GM12878 (cell line): ENCODE measurements at regions not wholly inside any gene's neighbourhood (a gene's known extent, or its start where the extent isn't known, plus 50 kb on each side); places are given as distances from the start of the nearest gene placed in this dataset.

Experiments used
- ATAC-seq: fragments of 200-7000 bp; cut with Tn5 transposase; 3 replicates; pipeline ENCODE4 v1.9.1; 2020; ENCODE audit warnings: mild to moderate bottlenecking, moderate library complexity
- BruUV-seq: library from RNA; stranded (reverse); fragments of 400-500 nt; replicated peaks from 2 replicates; lab custom pipeline; 2021; lab: Mats Ljungman, UMichigan
- CTCF ChIA-PET: fragments of 300-600 bp; sonication (Branson Sonifier 250); formaldehyde crosslinking; extraction: SDS; loops from one replicate; lab custom pipeline; 2021; ENCODE audit warnings: inconsistent platforms; lab: Yijun Ruan, JAX
- POLR2A ChIA-PET: fragments of 350-600 bp; formaldehyde crosslinking; extraction: SDS; loops from one replicate; lab custom pipeline; 2021; ENCODE audit warnings: inconsistent platforms; lab: Charles Lee
- RAD21 ChIA-PET: fragments of 300-600 bp; sonication (Branson Sonifier 250); formaldehyde crosslinking; loops from one replicate; lab custom pipeline; 2023; ENCODE audit warnings: antibody characterized with exemption; ENCODE audit not compliant: unreplicated experiment; lab: Charles Lee
- SMC1A ChIA-PET: fragments of 300-600 bp; sonication (Branson Sonifier 250); formaldehyde crosslinking; loops from one replicate; lab custom pipeline; 2023; ENCODE audit not compliant: unreplicated experiment, uncharacterized antibody; lab: Charles Lee
- DNase-seq: peaks from one replicate; pipeline ENCODE4 v3.0.0-alpha.2; 2011; ENCODE audit warnings: low read depth, low spot score
- FAIRE-seq: peaks from 3 replicates; lab custom pipeline; 2011; peaks lifted over from hg19 to GRCh38; lab: Jason Lieb, UNC
- H2AFZ ChIP-seq: 2 replicates; pipeline ENCODE4 v1.6.0; 2011; ENCODE audit warnings: low read depth, low read length, control low read depth; ENCODE audit not compliant: control insufficient read depth
- H3K27ac ChIP-seq: 2 replicates; pipeline ENCODE4 v1.5.1; 2011; ENCODE audit warnings: control low read depth; ENCODE audit not compliant: control insufficient read depth, insufficient read depth
- H3K27me3 ChIP-seq, 2 experiments: replicated peaks in 1 of 2; 2 replicates each; pipeline versions ENCODE4 v1.6.0 to v1.6.1; 2011; ENCODE audit warnings: low read length in 1 of 2; ENCODE audit not compliant: control insufficient read depth in 2 of 2, insufficient read depth in 2 of 2
- H3K36me3 ChIP-seq, 2 experiments: 2 replicates each; pipeline ENCODE4 v1.5.1; 2011; ENCODE audit warnings: low read length in 1 of 2; ENCODE audit not compliant: control insufficient read depth in 2 of 2, insufficient read depth in 2 of 2
- H3K4me1 ChIP-seq: 2 replicates; pipeline ENCODE4 v1.6.1; 2011; ENCODE audit warnings: mild to moderate bottlenecking, low read length, moderate library complexity, mixed read lengths; ENCODE audit not compliant: control insufficient read depth, insufficient read depth
- H3K4me2 ChIP-seq: 2 replicates; pipeline ENCODE4 v1.6.0; 2011; ENCODE audit warnings: control low read depth; ENCODE audit not compliant: control insufficient read depth, insufficient read depth
- H3K4me3 ChIP-seq: fragments of 200-600 bp; sonication (generic); 2 replicates; pipeline ENCODE4 v1.5.1; 2016
- H3K79me2 ChIP-seq: 2 replicates; pipeline ENCODE4 v1.6.0; 2011; ENCODE audit warnings: low read length; ENCODE audit not compliant: control insufficient read depth, insufficient read depth
- H3K9ac ChIP-seq: 2 replicates; pipeline ENCODE4 v1.8.0; 2011; ENCODE audit warnings: low read length, control low read depth, mixed read lengths; ENCODE audit not compliant: control insufficient read depth, insufficient read depth
- H3K9me3 ChIP-seq: replicated peaks from 3 replicates; pipeline ENCODE4 v1.5.1; 2011; ENCODE audit warnings: mild to moderate bottlenecking, low read length; ENCODE audit not compliant: control insufficient read depth, insufficient read depth
- H4K20me1 ChIP-seq: 2 replicates; pipeline ENCODE4 v1.6.0; 2011; ENCODE audit not compliant: control insufficient read depth, insufficient read depth
- BCLAF1 ChIP-seq: fragments of 450-650 bp; IDR thresholded peaks from 2 replicates; pipeline ENCODE4 v1.6.1; 2017; ENCODE audit warnings: antibody characterized with exemption, mild to moderate bottlenecking, moderate library complexity
- CEBPB ChIP-seq, 2 experiments: fragments of 150-350 bp in 1 of 2; IDR thresholded peaks; 2 replicates each; pipeline ENCODE4 v1.6.1; 2012 to 2014; ENCODE audit warnings: low read depth in 2 of 2, low read length in 2 of 2, borderline replicate concordance in 1 of 2, inconsistent platforms in 1 of 2
- KAT2A ChIP-seq: conservative IDR thresholded peaks from 2 replicates; pipeline ENCODE4 v1.6.1; 2011; ENCODE audit warnings: low read depth, low read length; ENCODE audit not compliant: control insufficient read depth
- NFYA ChIP-seq: IDR thresholded peaks from 2 replicates; pipeline ENCODE4 v1.6.1; 2011; ENCODE audit warnings: low read depth, mild to moderate bottlenecking, low read length, improper control_type of control experiment, borderline replicate concordance
- RAD21 ChIP-seq: IDR thresholded peaks from 2 replicates; pipeline ENCODE4 v1.6.1; 2011; ENCODE audit warnings: mild to moderate bottlenecking, low read depth, low read length, moderate library complexity; ENCODE audit not compliant: insufficient read depth
- RELA ChIP-seq: fragments of 450-650 bp; IDR thresholded peaks from 2 replicates; pipeline ENCODE4 v1.8.0; 2014; ENCODE audit warnings: borderline replicate concordance; ENCODE audit not compliant: partially characterized antibody
- SMAD1 ChIP-seq: fragments of 450-650 bp; IDR thresholded peaks from 2 replicates; pipeline ENCODE4 v1.6.1; 2018; ENCODE audit warnings: mild to moderate bottlenecking, low read depth; ENCODE audit not compliant: partially characterized antibody
- ZBED1 ChIP-seq: IDR thresholded peaks from 2 replicates; pipeline ENCODE4 v1.6.1; 2016; ENCODE audit warnings: borderline replicate concordance
- in situ Hi-C: fragments of 300-500 bp; cut with MboI; formaldehyde crosslinking; loops from 9 replicates; pipeline ENCODE4 v1.14.3; 2018; ENCODE audit warnings: mixed read lengths
- intact Hi-C: fragments of 100-400 bp; cut with micrococcal nuclease; formaldehyde crosslinking; loops from one replicate; pipeline ENCODE4 v1.14.2; 2022; ENCODE audit not compliant: unreplicated experiment

- no TSS peak for BruUV-seq
- FAIRE-seq = no peak
- TF ChIP-seq KAT2A (no peak), SMAD1 (no peak), CEBPB (IDR thresholded peaks at IDR 0.05; ENCODE audit: borderline replicate concordance in 1 of 2, low read depth in 2 of 2, low read length in 2 of 2) (no peak), RAD21 (no peak), NFYA (no peak), BCLAF1 (no peak), ZBED1 (no peak), RELA (no peak)
- ChIA-PET CTCF (no interaction called here), SMC1A (no interaction called here), POLR2A (no interaction called here), RAD21 (no interaction called here)
- Histone ChIP-seq H3K4me2 (no peak overlapping the region), H3K27me3 (no peaks in the 10 kb centered on the region; a peak in 1 of 4 replicates), H3K4me1 (no peaks in the 10 kb centered on the region), H3K36me3 (no peaks in the 10 kb centered on the region), H3K9me3 (no peaks in the 10 kb centered on the region), H3K9ac (no peak overlapping the region), H3K79me2 (no peaks in the 10 kb centered on the region), H3K4me3 (no peak overlapping the region), H3K27ac (no peak overlapping the region), H2AFZ (no peak overlapping the region), H4K20me1 (no peaks in the 10 kb centered on the region)
- no peak for DNase-seq
- in situ Hi-C loops (no loop called here), intact Hi-C loops (no loop called here)
- no peak for ATAC-seq
These were observed 127.7 kb upstream of the ADAMTS18 start for GRCh38 chr16:77562497-77562896.
